Esophagus squamous epithelium (tissue), 4 donors: ENCODE measurements at regions not wholly inside any gene's neighbourhood (a gene's known extent, or its start where the extent isn't known, plus 50 kb on each side); places are given as distances from the start of the nearest gene placed in this dataset.

Source experiments
- CTCF ChIP-seq, 6 experiments: fragments of 450-650 bp in 4 of 6; fragments of 200-600 bp in 2 of 6; sonication (generic) in 2 of 6; IDR thresholded peaks; one replicate each; pipeline ENCODE4 v1.5.1; 2016 to 2019; ENCODE audit warnings: antibody characterized with exemption in 6 of 6, mild to moderate bottlenecking in 4 of 6, moderate library complexity in 4 of 6
- POLR2A ChIP-seq, 4 donors: fragments of 450-650 bp; IDR thresholded peaks; one replicate each; pipeline ENCODE4 v1.6.1; 2017; ENCODE audit warnings: antibody characterized with exemption in 4 of 4, mild to moderate bottlenecking in 4 of 4, moderate library complexity in 3 of 4

DNA sequence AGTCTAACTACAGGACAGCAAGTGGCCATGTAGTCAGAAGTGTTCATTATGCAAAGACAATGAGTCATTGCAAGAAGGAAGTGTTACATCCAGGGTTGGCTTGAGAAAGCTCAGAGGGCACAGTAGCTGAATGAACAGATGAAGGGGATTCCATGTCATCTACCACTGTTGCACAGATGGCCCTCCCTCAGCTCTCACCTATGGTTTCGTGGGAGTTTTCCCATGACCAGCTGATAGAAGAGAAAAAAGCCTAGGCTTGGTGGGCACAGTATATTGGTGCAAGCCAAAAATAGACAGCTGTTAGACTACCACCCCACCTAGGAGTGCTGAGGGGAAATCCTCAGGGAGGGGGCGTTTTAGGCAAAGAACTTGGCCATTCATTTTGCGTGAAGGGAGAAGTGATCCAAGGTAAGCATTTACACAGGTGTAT, 217.0 kb downstream of the DMRT2 start:
- no peak for TF ChIP-seq CTCF (IDR thresholded peaks at IDR 0.05)
- no peak for TF ChIP-seq POLR2A (IDR thresholded peaks at IDR 0.05)
